Urinary bladder (tissue), 3 donors: ENCODE measurements at regions not wholly inside any gene's neighbourhood (a gene's known extent, or its start where the extent isn't known, plus 50 kb on each side); places are given as distances from the start of the nearest gene placed in this dataset.
A peak's percentile ranks its signal among the peaks of the same experiment; 100 is the strongest.
"Not testable (repeated sequence)": the region's sequence is repeated elsewhere in the genome, so short reads cannot be mapped to it uniquely, and the experiment has no call there.

Experiments used
- DNase-seq: peaks from one replicate; pipeline ENCODE4 v3.0.0-alpha.2; 2015; ENCODE audit errors: extremely low spot score
- H3K27ac ChIP-seq: one replicate; pipeline ENCODE4 v1.5.1; 2013; ENCODE audit warnings: low read depth, mild to moderate bottlenecking, moderate library complexity
- H3K36me3 ChIP-seq: one replicate; pipeline ENCODE4 v1.6.1; 2013; ENCODE audit warnings: mild to moderate bottlenecking, moderate library complexity; ENCODE audit not compliant: insufficient read depth
- H3K4me1 ChIP-seq: one replicate; pipeline ENCODE4 v1.6.1; 2013; ENCODE audit warnings: mild to moderate bottlenecking, moderate library complexity; ENCODE audit not compliant: insufficient read depth
- H3K4me3 ChIP-seq: one replicate; pipeline ENCODE4 v1.5.1; 2013; ENCODE audit warnings: low read depth, low read length
- WGBS: extraction: QIAGEN DNeasy Blood & Tissue Kit; methylation state at CpG from one replicate; pipeline ENCODE4 v1.1.7; 2013; 5-methylcytosine and 5-hydroxymethylcytosine counted together
- donor health status: healthy with polysubstance abuse.
- donor health status: healthy.

DNA sequence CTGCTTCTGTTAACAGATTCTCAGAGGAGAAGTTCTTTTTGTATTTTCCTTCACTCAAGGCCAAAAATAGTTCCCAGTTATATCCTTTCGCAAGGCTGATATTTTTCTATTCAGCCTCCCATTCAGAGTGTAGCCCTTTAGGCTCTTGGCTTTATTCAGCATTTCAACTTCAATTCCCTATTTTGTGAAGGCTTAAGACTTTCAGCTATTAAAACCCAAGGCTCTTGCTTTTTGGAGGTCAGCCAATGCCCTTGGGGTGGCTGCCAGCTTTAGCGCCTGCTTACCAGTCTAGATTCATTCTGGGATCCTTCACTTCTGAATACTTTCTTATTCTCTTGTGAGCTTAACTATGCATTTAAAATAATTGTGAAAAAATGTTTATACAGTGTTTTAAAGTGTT, 57.3 kb upstream of the ADGRA3 start:
- no peaks in the 10 kb centered on the region for H3K4me1 ChIP-seq
- 15% methylated on average over 2 of the region's 2 CpGs for WGBS
- no peak overlapping the region for H3K27ac ChIP-seq
- DNase-seq, result no peak
- no peaks in the 10 kb centered on the region for H3K36me3 ChIP-seq
- no peak overlapping the region for H3K4me3 ChIP-seq

DNA sequence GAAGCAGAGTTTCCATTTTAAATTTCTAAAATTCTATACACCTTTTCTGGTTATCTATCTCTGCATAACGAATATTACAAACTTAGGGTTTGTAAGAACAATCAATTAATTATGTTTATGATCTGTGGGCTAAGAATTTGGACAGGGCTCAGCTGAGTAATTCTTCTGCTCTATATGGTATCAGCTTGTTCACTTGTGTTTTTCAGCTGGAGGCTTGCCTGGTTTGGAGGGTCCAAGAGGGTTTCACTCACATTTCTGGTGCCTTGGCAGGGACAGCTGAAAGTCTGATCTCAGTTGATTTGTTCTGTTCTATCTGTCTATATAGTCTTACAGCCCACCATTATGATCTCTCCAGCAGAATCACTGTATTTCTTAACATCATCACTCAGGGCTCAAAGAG, 57.8 kb upstream of the ADGRA3 start:
- H3K4me3 ChIP-seq, result no peak overlapping the region
- WGBS, result 41% methylated on average over 1 of the region's 1 CpG
- H3K4me1 ChIP-seq, result no peaks in the 10 kb centered on the region
- H3K36me3 ChIP-seq, result no peaks in the 10 kb centered on the region
- DNase-seq, result no peak
- H3K27ac ChIP-seq, result no peak overlapping the region

DNA sequence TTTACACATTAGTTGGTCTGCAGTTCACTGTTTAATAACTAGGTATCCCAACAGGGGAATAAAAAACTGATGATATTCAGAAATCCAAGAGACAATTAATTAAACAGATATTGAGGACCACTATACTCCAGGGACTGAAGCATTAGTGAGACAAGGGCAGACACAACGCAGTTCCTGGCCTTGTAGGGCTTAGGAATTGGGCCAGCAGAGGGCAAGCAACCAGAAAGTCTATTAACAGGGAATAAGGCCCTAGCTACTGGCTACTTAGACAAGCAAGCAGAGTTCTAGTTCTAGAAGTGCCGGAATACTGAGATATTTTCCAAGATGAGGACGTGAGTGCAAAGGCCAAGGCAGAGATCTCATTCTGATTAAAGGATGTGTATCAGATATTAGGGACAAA, 58.6 kb upstream of the ADGRA3 start:
- H3K27ac ChIP-seq, result no peak overlapping the region
- no peaks in the 10 kb centered on the region for H3K4me1 ChIP-seq
- no peaks in the 10 kb centered on the region for H3K36me3 ChIP-seq
- no peak overlapping the region for H3K4me3 ChIP-seq
- no peak for DNase-seq
- WGBS, result 83% methylated on average over 3 of the region's 3 CpGs

DNA sequence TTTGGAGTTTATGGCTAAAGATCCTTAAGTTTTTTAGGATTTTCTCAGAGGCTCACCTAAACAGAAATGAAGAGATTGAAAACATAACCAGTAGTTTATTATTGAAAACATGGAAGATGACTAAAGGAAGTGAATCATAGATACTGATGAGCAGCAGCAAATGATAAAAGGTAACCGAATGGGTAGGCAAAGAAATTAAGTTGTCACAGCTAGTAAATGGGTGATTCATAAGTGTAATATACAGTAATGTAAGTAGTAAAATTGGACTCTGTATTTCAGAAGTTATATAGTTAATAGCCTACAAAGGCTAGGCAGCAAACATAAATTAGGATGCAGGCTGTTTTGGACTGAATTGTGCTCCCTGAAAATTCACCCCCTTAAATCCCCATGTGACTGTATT, 59.0 kb upstream of the ADGRA3 start:
- no peaks in the 10 kb centered on the region for H3K4me1 ChIP-seq
- H3K4me3 ChIP-seq, result no peak overlapping the region
- no peaks in the 10 kb centered on the region for H3K36me3 ChIP-seq
- 80% methylated on average over 1 of the region's 1 CpG for WGBS
- no peak for DNase-seq
- no peak overlapping the region for H3K27ac ChIP-seq

DNA sequence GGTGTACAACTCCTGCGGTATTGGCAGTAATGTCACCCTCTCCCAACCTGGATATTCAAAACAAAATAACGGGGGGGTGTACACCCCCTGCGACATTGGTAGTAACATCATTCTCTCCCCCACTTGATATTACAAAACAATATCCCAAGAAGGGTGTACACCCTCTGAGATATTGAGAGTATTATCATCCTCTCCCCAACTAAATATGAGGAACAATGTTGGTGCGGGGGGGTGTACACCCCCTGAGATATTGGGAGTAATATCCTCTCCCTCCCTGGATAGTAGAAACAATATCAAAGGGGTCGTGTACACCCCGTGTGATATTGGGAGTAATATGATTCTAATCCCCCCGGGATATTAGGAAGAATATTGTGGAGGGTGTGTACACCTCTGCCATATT, 71.4 kb upstream of the ADGRA3 start:
- no peak for DNase-seq
- Histone ChIP-seq H3K4me3 (no peak overlapping the region), H3K27ac (no peak overlapping the region), H3K4me1 (no peaks in the 10 kb centered on the region), H3K36me3 (no peaks in the 10 kb centered on the region)
- 88% methylated on average over 7 of the region's 7 CpGs for WGBS

DNA sequence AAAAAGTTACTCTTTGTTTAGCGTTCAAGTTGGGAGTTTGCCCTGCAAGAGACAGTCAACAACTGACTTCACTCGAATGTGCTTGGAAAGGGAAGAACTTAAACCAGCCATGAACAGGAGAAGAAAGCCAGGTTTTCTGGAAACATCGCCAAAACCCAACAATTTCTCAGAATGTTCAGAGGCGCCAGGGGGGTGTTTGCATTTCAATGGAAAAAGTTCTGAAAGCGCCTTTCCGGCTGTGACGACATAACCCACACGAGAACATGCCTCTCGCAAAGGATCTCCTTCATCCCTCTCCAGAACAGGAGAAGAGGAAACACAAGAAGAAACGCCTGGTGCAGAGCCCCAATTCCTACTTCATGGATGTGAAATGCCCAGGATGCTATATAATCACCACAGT, 78.1 kb upstream of the ADGRA3 start:
- H3K36me3 ChIP-seq, result no peaks in the 10 kb centered on the region
- H3K4me1 ChIP-seq, result no peaks in the 10 kb centered on the region
- WGBS, result 85% methylated on average over 10 of the region's 10 CpGs
- no peak overlapping the region for H3K4me3 ChIP-seq
- H3K27ac ChIP-seq, result no peak overlapping the region
- no peak for DNase-seq

DNA sequence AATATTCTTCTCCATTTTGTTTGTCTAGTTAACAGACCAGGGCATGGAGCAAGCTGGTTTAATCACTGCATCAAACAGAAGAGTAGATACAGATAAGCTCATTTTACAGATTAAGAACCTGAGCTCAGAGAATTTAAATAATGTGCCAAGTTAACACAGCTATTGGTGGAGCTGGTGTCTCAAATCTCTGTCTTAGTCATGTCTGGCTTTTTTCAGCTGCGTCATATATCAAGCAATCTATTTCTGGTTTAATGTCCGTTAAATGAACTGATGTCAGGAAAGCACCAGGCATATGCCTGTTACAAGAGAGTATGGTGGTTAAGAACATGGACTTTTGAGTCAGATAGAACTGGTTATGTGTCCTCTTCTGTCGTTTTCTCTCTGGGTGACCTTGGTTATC, 79.8 kb upstream of the ADGRA3 start:
- WGBS, result 41% methylated on average over 3 of the region's 3 CpGs
- Histone ChIP-seq H3K36me3 (no peaks in the 10 kb centered on the region), H3K27ac (no peak overlapping the region), H3K4me1 (no peaks in the 10 kb centered on the region), H3K4me3 (no peak overlapping the region)
- no peak for DNase-seq

DNA sequence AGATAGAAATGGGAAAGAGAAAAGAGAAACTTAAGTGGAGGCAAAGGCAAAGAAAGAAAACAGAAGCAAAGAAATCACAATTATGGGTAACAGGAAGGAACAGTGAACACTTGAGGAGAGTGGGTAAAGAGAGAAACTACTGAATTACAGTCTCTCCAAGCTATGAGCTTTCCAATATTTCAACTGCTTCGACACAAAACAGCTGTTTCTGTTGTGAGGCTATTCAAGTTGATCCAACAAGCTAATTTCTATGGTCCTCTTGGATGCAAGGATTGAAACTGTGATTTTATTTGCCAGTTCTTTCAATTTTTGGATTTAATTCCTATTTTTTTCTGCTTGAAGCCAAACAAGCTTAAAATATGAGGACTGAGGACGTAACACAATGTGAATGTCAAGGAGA, 80.5 kb upstream of the ADGRA3 start:
- no peaks in the 10 kb centered on the region for H3K36me3 ChIP-seq
- H3K27ac ChIP-seq, result no peak overlapping the region
- peak; percentile 7 for DNase-seq
- no peak overlapping the region for H3K4me3 ChIP-seq
- no peaks in the 10 kb centered on the region for H3K4me1 ChIP-seq
- 57% methylated on average over 2 of the region's 2 CpGs for WGBS

DNA sequence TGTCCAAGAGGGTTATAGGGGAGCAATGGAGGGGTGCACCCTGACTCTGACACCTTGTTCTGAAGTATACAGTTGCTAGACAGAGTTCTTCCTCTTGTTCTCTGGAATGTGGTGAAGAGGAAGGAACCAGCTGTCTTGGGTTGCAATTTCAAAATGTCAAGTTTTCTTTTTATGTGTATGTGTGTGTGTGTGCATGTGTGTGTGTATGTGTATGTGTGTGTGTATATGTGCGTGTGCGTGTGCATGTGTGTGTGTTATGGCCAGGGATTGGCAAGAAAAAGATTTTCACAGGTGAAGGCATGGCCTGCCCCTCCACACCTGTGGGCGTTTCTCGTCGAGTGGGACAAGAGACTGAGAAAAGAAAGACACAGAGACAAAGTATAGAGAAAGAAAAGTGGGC, 81.6 kb upstream of the ADGRA3 start:
- no peak overlapping the region for H3K4me3 ChIP-seq
- no peaks in the 10 kb centered on the region for H3K36me3 ChIP-seq
- 93% methylated on average over 5 of the region's 5 CpGs for WGBS
- no peak overlapping the region for H3K27ac ChIP-seq
- H3K4me1 ChIP-seq, result no peaks in the 10 kb centered on the region
- DNase-seq, result no peak

DNA sequence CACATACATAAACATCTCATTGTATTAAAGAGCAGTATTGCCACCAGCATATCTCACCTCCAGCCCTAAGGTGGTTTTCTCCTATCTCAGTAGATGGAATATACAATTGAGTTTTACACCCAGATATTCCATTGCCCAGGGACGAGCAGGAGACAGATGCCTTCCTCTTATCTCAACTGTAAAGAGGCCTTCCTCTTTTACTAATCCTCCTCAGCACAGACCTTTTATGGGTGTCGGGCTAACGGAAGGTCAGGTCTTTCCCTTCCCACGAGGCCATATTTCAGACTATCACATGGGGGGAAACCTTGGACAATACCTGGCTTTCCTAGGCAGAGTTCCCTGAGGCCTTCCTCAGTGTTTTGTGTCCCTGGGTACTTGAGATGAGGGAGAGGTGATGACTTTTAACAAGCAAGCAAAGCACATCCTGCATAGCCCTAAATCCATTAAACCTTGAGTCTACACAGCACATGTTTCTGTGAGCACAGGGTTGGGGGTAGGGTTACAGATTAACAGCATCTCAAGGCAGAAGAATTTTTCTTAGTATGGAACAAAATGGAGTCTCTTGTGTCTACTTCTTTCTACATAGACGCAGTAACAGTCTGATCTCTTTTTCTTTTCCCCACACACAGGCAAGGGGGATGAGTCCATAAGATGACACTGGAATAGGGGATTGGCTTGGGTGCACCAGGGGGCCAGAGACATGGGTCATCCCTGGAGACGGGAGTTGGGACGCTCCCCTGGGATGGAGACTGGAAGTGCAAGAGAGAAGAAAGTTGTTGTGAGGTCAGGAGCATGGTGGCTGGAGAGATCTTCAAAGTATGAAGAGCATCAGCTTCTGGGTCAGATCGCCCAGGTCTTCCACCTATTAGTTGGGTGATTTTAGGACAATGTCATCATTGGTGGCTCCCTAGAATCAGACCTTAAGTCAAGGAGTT, 82.5 kb upstream of the ADGRA3 start:
- H3K36me3 ChIP-seq, DNase-seq, H3K4me1 ChIP-seq, H3K27ac ChIP-seq, H3K4me3 ChIP-seq: not testable (repeated sequence)
- 70% methylated on average over 8 of the region's 8 CpGs for WGBS

DNA sequence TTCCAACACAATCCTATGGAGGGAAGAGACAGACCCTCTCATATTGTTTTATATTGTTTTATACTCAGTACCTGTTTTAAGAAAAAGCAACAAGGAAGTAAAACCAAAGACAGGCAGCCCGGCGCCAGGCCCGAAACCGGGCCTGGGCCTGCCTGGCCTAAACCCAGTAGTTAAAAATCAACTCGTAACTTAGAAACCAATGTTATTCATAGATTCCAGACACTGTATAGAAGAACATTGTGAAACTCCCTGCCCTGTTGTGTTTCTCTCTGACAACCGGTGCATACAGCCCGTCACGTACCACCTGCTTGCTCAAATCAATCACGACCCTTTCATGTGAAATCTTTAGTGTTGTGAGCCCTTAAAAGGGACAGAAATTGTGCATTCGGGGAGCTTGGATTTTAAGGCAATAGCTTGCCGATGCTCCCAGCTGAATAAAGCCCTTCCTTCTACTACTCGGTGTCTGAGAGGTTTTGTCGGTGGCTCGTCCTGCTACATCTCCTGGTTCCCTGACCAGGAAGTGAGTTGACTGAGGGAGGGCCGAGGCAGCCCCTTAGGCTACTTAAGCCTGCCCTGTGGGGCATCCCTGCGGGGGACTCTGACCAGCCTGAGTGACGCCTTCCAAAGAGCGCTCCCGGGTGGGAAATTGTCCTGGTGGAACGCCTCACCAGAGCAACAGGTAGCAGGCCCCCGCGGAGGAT, 83.5 kb upstream of the ADGRA3 start:
- not testable (repeated sequence) for H3K4me1 ChIP-seq, H3K4me3 ChIP-seq, H3K36me3 ChIP-seq, H3K27ac ChIP-seq, DNase-seq
- 90% methylated on average over 22 of the region's 22 CpGs for WGBS

DNA sequence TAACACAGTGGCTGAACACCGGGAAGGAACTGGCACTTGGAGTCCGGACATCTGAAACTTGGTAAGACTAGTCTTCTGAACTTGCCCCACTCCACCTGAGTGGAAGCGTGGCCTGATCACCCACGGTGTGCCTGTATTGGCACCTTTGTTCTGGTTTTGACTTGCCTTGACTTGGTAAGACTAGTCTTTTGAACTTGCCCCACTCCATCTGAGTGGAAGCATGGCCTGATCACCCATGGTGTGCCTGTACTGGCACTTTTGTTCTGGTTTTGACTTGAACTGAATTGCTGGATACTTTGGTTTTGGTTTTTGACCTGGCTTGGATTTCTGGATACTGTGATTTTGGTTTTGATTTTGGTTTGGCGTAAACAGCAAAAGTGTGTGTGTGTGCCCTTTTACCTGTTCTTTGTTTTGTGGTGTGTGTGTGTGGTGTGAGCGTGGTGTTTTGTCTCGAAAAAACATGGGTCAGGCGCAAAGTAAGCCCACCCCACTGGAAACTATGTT, 84.1 kb upstream of the ADGRA3 start:
- WGBS, result 94% methylated on average over 8 of the region's 8 CpGs
- not testable (repeated sequence) for H3K36me3 ChIP-seq

DNA sequence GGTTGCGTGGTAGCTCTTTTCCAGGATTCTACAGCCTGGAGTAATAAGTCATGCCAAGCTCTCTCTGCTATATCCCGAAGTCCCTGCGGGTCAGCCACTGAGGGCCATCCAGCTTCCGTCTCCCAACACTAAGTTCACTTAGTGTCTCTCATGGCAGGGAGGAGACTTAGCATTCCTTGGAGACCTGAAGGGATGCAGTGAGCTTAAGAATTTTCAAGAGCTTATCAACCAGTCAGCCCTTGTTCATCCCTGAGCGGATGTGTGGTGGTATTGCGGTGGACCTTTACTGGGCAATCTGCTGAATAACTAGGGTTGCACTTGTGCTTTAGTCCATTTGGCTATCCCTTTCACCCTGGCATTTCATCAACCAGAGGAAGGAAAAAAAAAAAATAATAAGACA, 85.8 kb upstream of the ADGRA3 start:
- not testable (repeated sequence) for H3K36me3 ChIP-seq, DNase-seq, H3K27ac ChIP-seq, H3K4me1 ChIP-seq, H3K4me3 ChIP-seq
- WGBS, result 91% methylated on average over 6 of the region's 6 CpGs

More for the DNA sequence above, 84.1 kb upstream of the ADGRA3 start:
- not testable (repeated sequence) for DNase-seq, H3K4me1 ChIP-seq, H3K27ac ChIP-seq, H3K4me3 ChIP-seq

DNA sequence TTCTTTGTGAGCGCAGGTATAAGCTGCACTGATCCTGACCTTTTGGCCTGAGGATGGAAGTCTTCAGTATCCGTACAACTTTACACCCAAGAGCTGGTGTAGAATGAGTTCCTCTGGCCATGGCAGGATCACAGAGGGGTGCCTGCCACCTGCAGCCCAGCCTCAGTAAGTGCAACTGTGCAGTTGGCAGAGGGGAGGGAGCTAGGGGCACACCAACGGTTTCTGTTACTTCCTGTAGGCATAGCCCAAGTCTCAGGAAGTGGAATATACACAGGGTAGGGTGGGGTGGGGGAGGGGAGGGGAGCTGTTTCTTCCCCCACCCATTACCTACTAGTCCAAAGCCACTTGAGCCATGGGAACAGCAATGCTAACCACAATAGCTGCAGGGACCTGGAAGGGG, 85.4 kb upstream of the GBA3 start:
- Histone ChIP-seq H3K4me3 (no peak overlapping the region), H3K36me3 (no peaks in the 10 kb centered on the region), H3K4me1 (no peaks in the 10 kb centered on the region), H3K27ac (no peak overlapping the region)
- DNase-seq, result no peak
- 32% methylated on average over 3 of the region's 3 CpGs for WGBS
